ENCODE measurements at regions not wholly inside any gene's neighbourhood (a gene's known extent, or its start where the extent isn't known, plus 50 kb on each side); places are given as distances from the start of the nearest gene placed in this dataset.
"Not testable (repeated sequence)": the region's sequence is repeated elsewhere in the genome, so short reads cannot be mapped to it uniquely, and the experiment has no call there.

- DNase-seq (ENCODE audit: low spot score in 2 of 2), result no peak
- no peaks in the 10 kb centered on the region for H3K36me3 ChIP-seq (replicated peaks)
- in situ Hi-C loops (cut with MboI; ENCODE audit: low sequenced_read_pairs), result no loop called here
- H3K4me3 ChIP-seq, result no peak overlapping the region
- no peaks in the 10 kb centered on the region for H3K27me3 ChIP-seq (ENCODE audit: low read depth)
- H3K9me3 ChIP-seq, result peaks cover 11% of the 10 kb centered on the region
- H3K4me1 ChIP-seq, result no peaks in the 10 kb centered on the region
These were observed 122.1 kb downstream of the MEX3B start for GRCh38 chr15:81923561-81924350.

GRCh38 chr15:81922143-81922542 is 123.7 kb downstream of the MEX3B start:
- Histone ChIP-seq H3K4me1 (no peaks in the 10 kb centered on the region), H3K27me3 (ENCODE audit: low read depth) (no peaks in the 10 kb centered on the region), H3K36me3 (replicated peaks) (no peaks in the 10 kb centered on the region), H3K4me3 (no peak overlapping the region), H3K9me3 (peaks cover 14% of the 10 kb centered on the region)
- DNase-seq (ENCODE audit: low spot score in 2 of 2), result no peak
- in situ Hi-C loops (cut with MboI; ENCODE audit: low sequenced_read_pairs), result no loop called here

- in situ Hi-C loops (cut with MboI; ENCODE audit: low sequenced_read_pairs), result no loop called here
- H3K27me3 ChIP-seq (ENCODE audit: low read depth), result no peaks in the 10 kb centered on the region
These were observed 124.7 kb downstream of the MEX3B start for GRCh38 chr15:81921163-81921562.

GRCh38 chr15:81918767-81919166 is 127.1 kb downstream of the MEX3B start:
- H3K4me1 ChIP-seq; H3K36me3 ChIP-seq (replicated peaks); H3K27me3 ChIP-seq (ENCODE audit: low read depth); in situ Hi-C loops (cut with MboI; ENCODE audit: low sequenced_read_pairs); H3K4me3 ChIP-seq; DNase-seq (ENCODE audit: low spot score in 2 of 2): not testable (repeated sequence)
- peaks cover 18% of the 10 kb centered on the region for H3K9me3 ChIP-seq

More at GRCh38 chr15:81921163-81921562, 124.7 kb downstream of the MEX3B start:
- DNase-seq (ENCODE audit: low spot score in 2 of 2), result no peak
- Histone ChIP-seq H3K4me1 (no peaks in the 10 kb centered on the region), H3K4me3 (no peak overlapping the region), H3K36me3 (replicated peaks) (no peaks in the 10 kb centered on the region), H3K9me3 (peaks cover 18% of the 10 kb centered on the region)

GRCh38 chr15:81916451-81916850 is 129.4 kb downstream of the MEX3B start:
- H3K27me3 ChIP-seq (ENCODE audit: low read depth), result no peaks in the 10 kb centered on the region
- peaks cover 18% of the 10 kb centered on the region for H3K9me3 ChIP-seq
- in situ Hi-C loops (cut with MboI; ENCODE audit: low sequenced_read_pairs), result no loop called here
- no peaks in the 10 kb centered on the region for H3K36me3 ChIP-seq (replicated peaks)
- no peak for DNase-seq (ENCODE audit: low spot score in 2 of 2)
- H3K4me1 ChIP-seq, result no peaks in the 10 kb centered on the region
- no peak overlapping the region for H3K4me3 ChIP-seq

GRCh38 chr15:81915990-81916389 is 129.8 kb downstream of the MEX3B start:
- no peak for DNase-seq (ENCODE audit: low spot score in 2 of 2)
- H3K4me3 ChIP-seq, result no peak overlapping the region
- in situ Hi-C loops (cut with MboI; ENCODE audit: low sequenced_read_pairs), result no loop called here
- H3K4me1 ChIP-seq, result no peaks in the 10 kb centered on the region
- H3K9me3 ChIP-seq, result peaks cover 15% of the 10 kb centered on the region
- H3K36me3 ChIP-seq (replicated peaks), result no peaks in the 10 kb centered on the region
- no peaks in the 10 kb centered on the region for H3K27me3 ChIP-seq (ENCODE audit: low read depth)

GRCh38 chr15:81914734-81915256 is 131.0 kb downstream of the MEX3B start:
- Histone ChIP-seq H3K4me1 (no peaks in the 10 kb centered on the region), H3K4me3 (no peak overlapping the region), H3K9me3 (peaks cover 9% of the 10 kb centered on the region), H3K36me3 (replicated peaks) (no peaks in the 10 kb centered on the region), H3K27me3 (ENCODE audit: low read depth) (no peaks in the 10 kb centered on the region)
- in situ Hi-C loops (cut with MboI; ENCODE audit: low sequenced_read_pairs), result no loop called here
- no peak for DNase-seq (ENCODE audit: low spot score in 2 of 2)

GRCh38 chr15:81914333-81914732 is 131.5 kb downstream of the MEX3B start:
- peaks cover 9% of the 10 kb centered on the region for H3K9me3 ChIP-seq
- in situ Hi-C loops (cut with MboI; ENCODE audit: low sequenced_read_pairs), result no loop called here
- no peaks in the 10 kb centered on the region for H3K27me3 ChIP-seq (ENCODE audit: low read depth)

GRCh38 chr15:81911022-81911971 is 134.5 kb downstream of the MEX3B start:
- no peaks in the 10 kb centered on the region for H3K4me1 ChIP-seq
- in situ Hi-C loops (cut with MboI; ENCODE audit: low sequenced_read_pairs), result no loop called here
- H3K4me3 ChIP-seq, result no peak overlapping the region

More at GRCh38 chr15:81914333-81914732, 131.5 kb downstream of the MEX3B start:
- no peak for DNase-seq (ENCODE audit: low spot score in 2 of 2)
- H3K4me1 ChIP-seq, result no peaks in the 10 kb centered on the region
- H3K36me3 ChIP-seq (replicated peaks), result no peaks in the 10 kb centered on the region
- H3K4me3 ChIP-seq, result no peak overlapping the region

GRCh38 chr15:81910355-81911021 is 135.3 kb downstream of the MEX3B start:
- Histone ChIP-seq H3K36me3 (replicated peaks) (no peaks in the 10 kb centered on the region), H3K4me1 (no peaks in the 10 kb centered on the region), H3K9me3 (no peaks in the 10 kb centered on the region), H3K27me3 (ENCODE audit: low read depth) (no peaks in the 10 kb centered on the region; the same call in 1 of the 2 replicates), H3K4me3 (no peak overlapping the region)
- in situ Hi-C loops (cut with MboI; ENCODE audit: low sequenced_read_pairs), result no loop called here
- DNase-seq (ENCODE audit: low spot score in 2 of 2), result no peak

More at GRCh38 chr15:81911022-81911971, 134.5 kb downstream of the MEX3B start:
- Histone ChIP-seq H3K27me3 (ENCODE audit: low read depth) (no peaks in the 10 kb centered on the region; the same call in 1 of the 2 replicates), H3K9me3 (no peaks in the 10 kb centered on the region), H3K36me3 (replicated peaks) (no peaks in the 10 kb centered on the region)
- DNase-seq (ENCODE audit: low spot score in 2 of 2), result no peak

- no peak for DNase-seq (ENCODE audit: low spot score in 2 of 2)
- H3K4me3 ChIP-seq, result no peak overlapping the region
- no peaks in the 10 kb centered on the region for H3K36me3 ChIP-seq (replicated peaks)
- no peaks in the 10 kb centered on the region for H3K4me1 ChIP-seq
- no peaks in the 10 kb centered on the region for H3K9me3 ChIP-seq
- in situ Hi-C loops (cut with MboI; ENCODE audit: low sequenced_read_pairs), result no loop called here
- H3K27me3 ChIP-seq (ENCODE audit: low read depth), result no peaks in the 10 kb centered on the region; the same call in 1 of the 2 replicates
These were observed 136.8 kb downstream of the MEX3B start for GRCh38 chr15:81909011-81909358.

GRCh38 chr15:81908111-81908510 is 137.7 kb downstream of the MEX3B start:
- no peak overlapping the region for H3K4me3 ChIP-seq
- DNase-seq (ENCODE audit: low spot score in 2 of 2), result no peak
- H3K4me1 ChIP-seq, result no peaks in the 10 kb centered on the region
- H3K36me3 ChIP-seq (replicated peaks), result no peaks in the 10 kb centered on the region
- no peaks in the 10 kb centered on the region; the same call in 1 of the 2 replicates for H3K27me3 ChIP-seq (ENCODE audit: low read depth)
- no peaks in the 10 kb centered on the region for H3K9me3 ChIP-seq
- in situ Hi-C loops (cut with MboI; ENCODE audit: low sequenced_read_pairs), result no loop called here

GRCh38 chr15:81907521-81907920 is 138.3 kb downstream of the MEX3B start:
- H3K4me3 ChIP-seq, result no peak overlapping the region
- in situ Hi-C loops (cut with MboI; ENCODE audit: low sequenced_read_pairs), result no loop called here
- no peaks in the 10 kb centered on the region for H3K36me3 ChIP-seq (replicated peaks)
- no peaks in the 10 kb centered on the region; the same call in 1 of the 2 replicates for H3K27me3 ChIP-seq (ENCODE audit: low read depth)
- H3K4me1 ChIP-seq, result no peaks in the 10 kb centered on the region
- H3K9me3 ChIP-seq, result no peaks in the 10 kb centered on the region
- no peak for DNase-seq (ENCODE audit: low spot score in 2 of 2)

Data from HAP-1 (cell line).